Activated naive CD8-positive, alpha-beta T cell (primary cell): ENCODE measurements at regions not wholly inside any gene's neighbourhood (a gene's known extent, or its start where the extent isn't known, plus 50 kb on each side); places are given as distances from the start of the nearest gene placed in this dataset.
"Not testable (repeated sequence)": the region's sequence is repeated elsewhere in the genome, so short reads cannot be mapped to it uniquely, and the experiment has no call there.

Source experiments
- H3K27ac Mint-ChIP-seq: one replicate; pipeline ENCODE4 v1.8.0; 2021; ENCODE audit warnings: mixed read lengths
- H3K27me3 Mint-ChIP-seq: one replicate; pipeline ENCODE4 v1.8.0; 2021; ENCODE audit warnings: mixed read lengths
- H3K36me3 Mint-ChIP-seq: one replicate; pipeline ENCODE4 v1.8.0; 2021; ENCODE audit warnings: mixed read lengths
- H3K4me1 Mint-ChIP-seq: one replicate; pipeline ENCODE4 v1.8.0; 2021; ENCODE audit warnings: low read depth, mixed read lengths
- H3K4me3 Mint-ChIP-seq: one replicate; pipeline ENCODE4 v1.8.0; 2021; ENCODE audit warnings: mild to moderate bottlenecking, mixed read lengths
- H3K9me3 Mint-ChIP-seq: one replicate; pipeline ENCODE4 v1.8.0; 2021; ENCODE audit warnings: low read depth, mixed read lengths

DNA sequence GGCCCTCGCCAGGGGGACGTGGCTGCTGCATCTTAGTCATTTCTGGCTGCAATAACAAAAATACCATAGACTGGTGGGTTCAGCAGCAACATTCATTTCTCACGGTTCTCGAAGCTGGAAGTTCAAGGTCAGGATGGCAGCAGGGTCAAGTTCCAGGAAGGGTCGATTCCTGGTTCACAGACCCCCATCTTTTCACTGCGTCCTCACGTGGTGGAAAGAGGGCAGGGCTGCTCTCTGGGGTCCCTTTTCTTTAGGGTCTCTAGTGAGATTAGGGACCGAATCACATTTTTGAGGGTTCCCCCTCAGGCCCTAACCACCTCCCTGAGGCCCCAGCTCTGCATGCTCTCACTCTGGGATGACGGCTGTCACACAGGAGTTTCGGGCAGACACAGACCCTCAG is 187.5 kb downstream of the TMEM121 start:
- not testable (repeated sequence) for H3K4me1 Mint-ChIP-seq, H3K36me3 Mint-ChIP-seq

DNA sequence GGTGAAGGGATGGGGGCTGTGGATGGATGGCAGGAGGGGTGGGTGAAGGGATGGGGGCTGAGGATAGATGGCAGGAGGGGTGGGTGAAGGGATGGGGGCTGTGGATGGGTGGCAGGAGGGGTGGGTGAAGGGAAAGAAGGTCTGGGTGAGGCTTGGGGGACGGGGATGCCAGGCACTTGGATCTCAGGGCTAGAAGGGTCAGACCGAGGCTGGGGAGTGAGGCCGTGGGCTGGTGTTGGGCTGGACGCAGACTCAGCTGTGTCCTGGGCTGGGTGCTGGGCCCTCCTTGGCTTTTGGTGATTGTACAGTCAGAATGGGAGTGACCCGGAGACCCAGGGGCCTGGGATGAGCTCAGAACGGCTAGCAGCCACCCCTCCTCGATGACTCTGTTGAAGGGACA is 192.4 kb downstream of the TMEM121 start:
- not testable (repeated sequence) for H3K9me3 Mint-ChIP-seq, H3K27ac Mint-ChIP-seq, H3K4me1 Mint-ChIP-seq, H3K36me3 Mint-ChIP-seq, H3K4me3 Mint-ChIP-seq, H3K27me3 Mint-ChIP-seq

More for the DNA sequence above, 187.5 kb downstream of the TMEM121 start:
- H3K27ac Mint-ChIP-seq, H3K4me3 Mint-ChIP-seq, H3K9me3 Mint-ChIP-seq, H3K27me3 Mint-ChIP-seq: not testable (repeated sequence)

- not testable (repeated sequence) for H3K27me3 Mint-ChIP-seq, H3K27ac Mint-ChIP-seq, H3K4me1 Mint-ChIP-seq, H3K36me3 Mint-ChIP-seq, H3K9me3 Mint-ChIP-seq, H3K4me3 Mint-ChIP-seq
Measured at GRCh38 chr14:105720106-105720505, 193.7 kb downstream of the TMEM121 start.

DNA sequence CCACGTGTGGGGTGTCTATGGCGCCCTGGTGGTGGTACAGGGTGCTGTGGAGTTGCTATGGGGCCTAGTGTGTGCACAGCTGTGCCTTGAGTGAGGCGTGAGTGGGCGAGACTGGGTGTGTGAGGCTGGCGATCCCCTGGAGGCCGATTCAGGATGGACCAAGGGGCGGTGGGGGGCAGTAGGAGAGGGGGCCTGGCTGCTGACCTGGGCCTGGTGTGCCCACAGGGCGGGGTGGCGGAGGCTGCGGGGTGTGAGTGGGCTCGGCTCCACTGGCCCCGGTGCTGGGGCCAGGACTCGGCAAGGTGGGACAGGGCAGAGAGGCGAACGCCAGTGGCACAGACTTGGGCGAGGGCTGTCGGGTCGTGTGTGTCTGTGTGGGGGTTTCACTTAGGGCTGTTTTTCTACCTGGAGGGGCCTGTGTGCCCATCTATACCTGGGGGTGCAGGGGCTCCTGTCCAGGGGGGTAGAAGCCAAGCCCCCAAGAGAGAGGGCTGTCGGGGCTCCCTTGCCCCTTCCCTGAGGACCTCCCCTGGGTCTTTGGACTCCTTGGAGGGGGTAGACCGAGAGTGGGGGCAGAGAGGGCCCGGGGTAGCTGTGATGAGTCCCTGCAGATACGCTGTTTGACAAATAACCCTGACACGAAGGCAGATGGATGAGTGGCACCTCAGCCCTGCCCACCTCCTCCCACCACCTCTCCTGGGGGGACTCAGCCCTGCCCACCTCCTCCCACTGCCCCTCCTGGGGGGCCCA is 194.6 kb downstream of the TMEM121 start:
- not testable (repeated sequence) for H3K4me3 Mint-ChIP-seq, H3K27ac Mint-ChIP-seq, H3K27me3 Mint-ChIP-seq, H3K9me3 Mint-ChIP-seq, H3K36me3 Mint-ChIP-seq, H3K4me1 Mint-ChIP-seq

DNA sequence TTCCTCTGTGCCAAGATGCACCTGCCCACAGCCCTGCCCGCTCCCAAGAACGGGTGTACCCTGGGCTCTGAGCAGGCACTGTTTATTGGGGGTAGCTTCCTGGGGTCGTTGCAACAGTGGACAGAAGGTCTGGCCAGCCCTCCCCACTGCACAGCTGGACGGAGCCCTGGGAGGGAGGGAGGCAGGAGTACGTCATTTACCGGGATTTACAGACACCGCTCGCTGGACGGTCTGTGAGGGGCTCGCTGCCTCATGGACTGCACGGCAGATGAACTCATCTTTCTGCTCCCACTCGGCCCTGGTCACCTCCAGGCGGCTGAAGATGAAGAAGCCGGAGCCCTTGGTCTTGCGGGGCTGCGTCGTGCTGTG is 195.2 kb downstream of the TMEM121 start:
- H3K36me3 Mint-ChIP-seq, H3K27ac Mint-ChIP-seq: not testable (repeated sequence)

GRCh38 chr14:105721996-105722709 is 195.8 kb downstream of the TMEM121 start:
- not testable (repeated sequence) for H3K4me1 Mint-ChIP-seq

More for the DNA sequence above, 195.2 kb downstream of the TMEM121 start:
- not testable (repeated sequence) for H3K9me3 Mint-ChIP-seq, H3K4me3 Mint-ChIP-seq, H3K27me3 Mint-ChIP-seq, H3K4me1 Mint-ChIP-seq

DNA sequence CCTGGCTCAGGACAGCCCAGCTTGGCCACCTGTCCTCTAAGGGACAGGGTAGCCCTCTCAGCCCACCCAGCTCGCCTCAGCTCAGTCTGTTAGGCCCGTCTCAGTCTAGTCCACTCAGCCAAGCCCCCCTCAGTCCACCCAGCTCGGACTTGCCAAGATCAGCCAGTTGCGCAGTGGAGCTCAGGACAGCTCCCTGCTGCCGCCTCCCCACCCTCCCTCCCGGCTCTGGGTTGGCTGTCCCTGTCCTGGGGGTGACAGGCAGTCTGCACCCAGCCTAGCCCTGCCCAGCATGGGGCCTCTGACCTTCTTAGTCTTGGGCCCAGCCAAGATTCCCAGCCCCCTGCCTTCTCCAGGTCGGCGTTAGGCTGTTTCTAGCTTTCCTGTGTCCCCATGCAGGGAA is 196.9 kb downstream of the TMEM121 start:
- not testable (repeated sequence) for H3K4me1 Mint-ChIP-seq, H3K4me3 Mint-ChIP-seq, H3K27me3 Mint-ChIP-seq, H3K9me3 Mint-ChIP-seq, H3K36me3 Mint-ChIP-seq, H3K27ac Mint-ChIP-seq

More at GRCh38 chr14:105721996-105722709, 195.8 kb downstream of the TMEM121 start:
- H3K27me3 Mint-ChIP-seq, H3K4me3 Mint-ChIP-seq, H3K36me3 Mint-ChIP-seq, H3K9me3 Mint-ChIP-seq, H3K27ac Mint-ChIP-seq: not testable (repeated sequence)

- not testable (repeated sequence) for H3K4me3 Mint-ChIP-seq, H3K9me3 Mint-ChIP-seq, H3K36me3 Mint-ChIP-seq, H3K27me3 Mint-ChIP-seq, H3K27ac Mint-ChIP-seq, H3K4me1 Mint-ChIP-seq
Measured at GRCh38 chr14:105723776-105724175, 197.4 kb downstream of the TMEM121 start.

DNA sequence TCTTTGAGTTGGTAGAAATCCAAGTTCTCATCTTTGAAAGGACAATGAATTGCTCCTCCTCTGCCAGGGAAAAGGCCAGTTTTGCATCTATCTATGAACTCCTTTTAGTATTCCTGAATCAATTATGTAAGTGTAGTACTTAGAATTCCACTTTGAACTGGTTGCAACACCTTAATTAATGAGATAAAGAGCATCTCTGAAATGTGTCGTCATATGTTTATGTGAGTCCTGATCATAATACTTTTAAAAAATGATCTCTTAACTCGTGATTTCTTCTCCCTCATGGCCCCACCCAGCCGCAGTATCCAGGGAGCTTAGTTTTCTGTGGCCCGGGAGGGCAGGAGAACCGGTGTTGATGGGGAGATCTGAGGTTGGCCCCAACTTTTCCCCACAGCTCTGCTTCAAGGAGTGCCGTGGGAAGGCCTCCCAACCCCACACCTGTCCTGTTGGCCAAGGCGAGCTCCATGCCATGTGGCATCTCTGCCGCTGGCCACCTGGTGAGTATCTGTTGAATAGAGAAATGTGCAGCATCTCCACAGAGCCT is 203.5 kb downstream of the TMEM121 start:
- not testable (repeated sequence) for H3K4me1 Mint-ChIP-seq, H3K27me3 Mint-ChIP-seq, H3K9me3 Mint-ChIP-seq, H3K36me3 Mint-ChIP-seq, H3K4me3 Mint-ChIP-seq, H3K27ac Mint-ChIP-seq

GRCh38 chr14:105730731-105731130 is 204.3 kb downstream of the TMEM121 start:
- H3K9me3 Mint-ChIP-seq, H3K4me1 Mint-ChIP-seq, H3K27ac Mint-ChIP-seq, H3K4me3 Mint-ChIP-seq, H3K36me3 Mint-ChIP-seq, H3K27me3 Mint-ChIP-seq: not testable (repeated sequence)

GRCh38 chr14:105731221-105731985 is 205.0 kb downstream of the TMEM121 start:
- not testable (repeated sequence) for H3K4me1 Mint-ChIP-seq, H3K27me3 Mint-ChIP-seq, H3K36me3 Mint-ChIP-seq, H3K4me3 Mint-ChIP-seq, H3K9me3 Mint-ChIP-seq, H3K27ac Mint-ChIP-seq

DNA sequence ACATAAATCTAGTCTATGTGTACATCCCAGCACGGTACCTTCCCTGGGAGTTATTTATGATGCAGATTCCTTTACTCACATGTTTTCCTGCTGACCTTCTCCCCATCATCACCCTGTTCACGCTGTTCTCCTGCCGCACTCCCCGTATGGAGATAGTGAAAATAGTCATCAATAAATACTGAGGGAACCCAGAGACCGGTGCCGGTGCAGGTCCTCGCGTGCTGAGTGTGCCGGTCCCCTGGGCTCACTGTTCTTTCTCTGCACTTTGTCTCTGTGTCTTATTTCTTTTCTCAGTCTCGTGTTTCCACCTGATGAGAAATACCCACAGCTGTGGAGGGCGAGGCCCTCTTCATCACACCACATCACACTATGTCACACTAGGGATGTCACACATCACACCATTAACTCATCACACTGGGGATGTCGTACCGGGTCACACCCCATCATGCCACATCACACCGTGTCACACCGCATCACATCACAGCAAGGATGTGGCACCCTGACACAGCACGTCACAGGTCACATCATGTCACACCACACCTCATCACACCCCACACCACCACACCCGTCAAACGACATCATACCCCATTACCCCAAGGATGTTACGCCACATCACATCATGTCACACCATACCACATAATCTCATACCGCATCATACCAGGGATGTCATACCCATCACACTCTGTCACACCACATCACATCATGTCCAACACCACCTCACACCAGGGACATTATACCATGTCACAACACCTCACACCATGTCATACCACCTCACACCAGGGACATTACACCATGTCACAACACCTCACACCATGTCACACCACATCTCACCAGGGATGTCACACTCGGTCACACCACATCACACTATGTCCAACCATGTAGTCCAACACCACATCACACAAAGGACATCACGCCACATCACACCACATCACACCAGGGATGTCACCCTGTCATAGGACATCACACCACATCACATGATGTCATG is 207.0 kb downstream of the TMEM121 start:
- no peak overlapping the region for H3K4me3 Mint-ChIP-seq
- no peaks in the 10 kb centered on the region for H3K9me3 Mint-ChIP-seq
- H3K4me1 Mint-ChIP-seq: no peaks in the 10 kb centered on the region
- H3K36me3 Mint-ChIP-seq: no peaks in the 10 kb centered on the region
- H3K27me3 Mint-ChIP-seq: peaks cover 4% of the 10 kb centered on the region
- H3K27ac Mint-ChIP-seq: no peak overlapping the region

- not testable (repeated sequence) for H3K4me3 Mint-ChIP-seq, H3K9me3 Mint-ChIP-seq, H3K36me3 Mint-ChIP-seq, H3K27ac Mint-ChIP-seq, H3K27me3 Mint-ChIP-seq, H3K4me1 Mint-ChIP-seq
Measured at GRCh38 chr14:105734241-105734640, 207.9 kb downstream of the TMEM121 start.

GRCh38 chr14:105736331-105736730 is 209.9 kb downstream of the TMEM121 start:
- H3K27ac Mint-ChIP-seq, H3K9me3 Mint-ChIP-seq, H3K36me3 Mint-ChIP-seq, H3K4me3 Mint-ChIP-seq, H3K4me1 Mint-ChIP-seq, H3K27me3 Mint-ChIP-seq: not testable (repeated sequence)
